Esophagus muscularis mucosa (tissue), 4 donors: ENCODE measurements at regions not wholly inside any gene's neighbourhood (a gene's known extent, or its start where the extent isn't known, plus 50 kb on each side); places are given as distances from the start of the nearest gene placed in this dataset.

ENCODE experiments used
- DNase-seq: peaks from one replicate; pipeline ENCODE4 v3.0.0-alpha.2; 2017; ENCODE audit errors: extremely low spot score
- H3K27ac ChIP-seq, 4 donors: fragments of 200-600 bp; sonication (generic); replicated peaks in 1 of 4; 1 replicate in 3 of 4; 2 replicates in 1 of 4; pipeline ENCODE4 v1.5.1; 2016 to 2019; ENCODE audit warnings: mild to moderate bottlenecking in 1 of 4
- H3K27me3 ChIP-seq, 4 donors: fragments of 200-600 bp; sonication (generic); one replicate each; pipeline versions ENCODE4 v1.5.1 to v1.6.0; 2016 to 2019
- H3K36me3 ChIP-seq, 4 donors: fragments of 200-600 bp; sonication (generic); one replicate each; pipeline ENCODE4 v1.5.1; 2016 to 2019
- H3K4me1 ChIP-seq, 4 donors: fragments of 200-600 bp; sonication (generic); one replicate each; pipeline ENCODE4 v1.5.1; 2016 to 2019
- H3K4me3 ChIP-seq, 4 donors: fragments of 200-600 bp; sonication (generic); 1 replicate in 2 of 4; 2 replicates in 2 of 4; pipeline ENCODE4 v1.5.1; 2016 to 2019; ENCODE audit warnings: mild to moderate bottlenecking in 4 of 4, moderate library complexity in 1 of 4
- H3K9me3 ChIP-seq, 4 donors: fragments of 200-600 bp; sonication (generic); 1 replicate in 3 of 4; 2 replicates in 1 of 4; pipeline ENCODE4 v1.5.1; 2016 to 2019
- EP300 ChIP-seq: sonication (generic); formaldehyde crosslinking; IDR thresholded peaks from one replicate; pipeline ENCODE4 v1.6.1; 2017; ENCODE audit warnings: antibody characterized with exemption
- POLR2A ChIP-seq: fragments of 450-650 bp; IDR thresholded peaks from one replicate; pipeline ENCODE4 v1.6.1; 2017; ENCODE audit warnings: antibody characterized with exemption, moderate library complexity, mild to moderate bottlenecking, low read depth
- POLR2AphosphoS5 ChIP-seq, 2 donors: sonication (generic); formaldehyde crosslinking; IDR thresholded peaks; one replicate each; pipeline ENCODE4 v1.6.1; 2017; ENCODE audit warnings: antibody characterized with exemption in 2 of 2
- WGBS: methylation state at CpG from one replicate; pipeline ENCODE4 v1.1.5; 2018; 5-methylcytosine and 5-hydroxymethylcytosine counted together
- intact Hi-C: fragments of 100-400 bp; cut with DNase I; formaldehyde crosslinking; loops from one replicate; pipeline ENCODE4 v1.15.1; 2023
- TF ChIP-seq, protein P1 (sequence below), 3 experiments: fragments of 200-600 bp in 2 of 3; fragments of 450-650 bp in 1 of 3; sonication (generic) in 2 of 3; IDR thresholded peaks; one replicate each; pipeline ENCODE4 v1.5.1; 2017 to 2019; ENCODE audit warnings: antibody characterized with exemption in 3 of 3, mild to moderate bottlenecking in 2 of 3, moderate library complexity in 1 of 3

GRCh38 chr12:131619736-131620506 is 91.0 kb upstream of the SFSWAP start:
- no peak overlapping the region for H3K27ac ChIP-seq
- peaks cover 0 to 72% (median 6%) of the 10 kb centered on the region in 4 donors for H3K27me3 ChIP-seq
- no peaks in the 10 kb centered on the region for H3K9me3 ChIP-seq
- intact Hi-C loops, result no loop called here
- H3K4me1 ChIP-seq, result peaks cover 0 to 14% (median 11%) of the 10 kb centered on the region in 4 donors
- H3K36me3 ChIP-seq, result no peaks in the 10 kb centered on the region
- TF ChIP-seq EP300 (no peak), POLR2AphosphoS5 (IDR thresholded peaks at IDR 0.05) (no peak), POLR2A (no peak)
- 85% methylated on average over 20 of the region's 21 CpGs for WGBS
- no peak overlapping the region for H3K4me3 ChIP-seq
- no peak for DNase-seq

DNA sequence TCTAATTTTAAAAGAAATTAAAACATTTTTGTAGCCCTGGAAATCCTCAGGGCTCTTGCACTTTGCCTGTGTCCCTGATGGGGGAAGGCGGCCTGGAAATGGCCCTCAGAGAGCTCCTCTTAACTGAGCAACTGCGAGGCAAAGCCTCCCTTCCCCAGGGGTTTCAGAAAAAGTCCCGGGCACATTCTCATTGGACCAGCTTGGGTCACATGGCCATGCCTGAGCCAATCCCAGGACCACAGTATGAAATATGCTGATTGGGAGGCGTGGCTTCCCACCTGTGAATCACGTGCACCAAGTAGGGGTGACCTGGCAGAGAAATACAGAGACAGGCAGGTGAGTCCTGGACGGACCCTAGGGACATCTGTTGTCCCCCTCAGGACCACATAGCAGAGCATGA is 90.4 kb upstream of the SFSWAP start:
- no peak overlapping the region for H3K27ac ChIP-seq
- H3K4me3 ChIP-seq, result no peak overlapping the region
- H3K9me3 ChIP-seq, result no peaks in the 10 kb centered on the region
- peaks cover 0 to 68% (median 6%) of the 10 kb centered on the region in 4 donors for H3K27me3 ChIP-seq
- intact Hi-C loops, result no loop called here
- H3K36me3 ChIP-seq, result no peaks in the 10 kb centered on the region
- no peak for TF ChIP-seq EP300
- no peak for TF ChIP-seq POLR2AphosphoS5 (IDR thresholded peaks at IDR 0.05)
- TF ChIP-seq, protein P1, sequence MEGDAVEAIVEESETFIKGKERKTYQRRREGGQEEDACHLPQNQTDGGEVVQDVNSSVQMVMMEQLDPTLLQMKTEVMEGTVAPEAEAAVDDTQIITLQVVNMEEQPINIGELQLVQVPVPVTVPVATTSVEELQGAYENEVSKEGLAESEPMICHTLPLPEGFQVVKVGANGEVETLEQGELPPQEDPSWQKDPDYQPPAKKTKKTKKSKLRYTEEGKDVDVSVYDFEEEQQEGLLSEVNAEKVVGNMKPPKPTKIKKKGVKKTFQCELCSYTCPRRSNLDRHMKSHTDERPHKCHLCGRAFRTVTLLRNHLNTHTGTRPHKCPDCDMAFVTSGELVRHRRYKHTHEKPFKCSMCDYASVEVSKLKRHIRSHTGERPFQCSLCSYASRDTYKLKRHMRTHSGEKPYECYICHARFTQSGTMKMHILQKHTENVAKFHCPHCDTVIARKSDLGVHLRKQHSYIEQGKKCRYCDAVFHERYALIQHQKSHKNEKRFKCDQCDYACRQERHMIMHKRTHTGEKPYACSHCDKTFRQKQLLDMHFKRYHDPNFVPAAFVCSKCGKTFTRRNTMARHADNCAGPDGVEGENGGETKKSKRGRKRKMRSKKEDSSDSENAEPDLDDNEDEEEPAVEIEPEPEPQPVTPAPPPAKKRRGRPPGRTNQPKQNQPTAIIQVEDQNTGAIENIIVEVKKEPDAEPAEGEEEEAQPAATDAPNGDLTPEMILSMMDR (IDR thresholded peaks at IDR 0.05), result no peak
- TF ChIP-seq POLR2A, result no peak
- WGBS, result 59% methylated on average over 6 of the region's 6 CpGs
- H3K4me1 ChIP-seq, result peaks cover 0 to 20% (median 15%) of the 10 kb centered on the region in 4 donors
- DNase-seq, result no peak

DNA sequence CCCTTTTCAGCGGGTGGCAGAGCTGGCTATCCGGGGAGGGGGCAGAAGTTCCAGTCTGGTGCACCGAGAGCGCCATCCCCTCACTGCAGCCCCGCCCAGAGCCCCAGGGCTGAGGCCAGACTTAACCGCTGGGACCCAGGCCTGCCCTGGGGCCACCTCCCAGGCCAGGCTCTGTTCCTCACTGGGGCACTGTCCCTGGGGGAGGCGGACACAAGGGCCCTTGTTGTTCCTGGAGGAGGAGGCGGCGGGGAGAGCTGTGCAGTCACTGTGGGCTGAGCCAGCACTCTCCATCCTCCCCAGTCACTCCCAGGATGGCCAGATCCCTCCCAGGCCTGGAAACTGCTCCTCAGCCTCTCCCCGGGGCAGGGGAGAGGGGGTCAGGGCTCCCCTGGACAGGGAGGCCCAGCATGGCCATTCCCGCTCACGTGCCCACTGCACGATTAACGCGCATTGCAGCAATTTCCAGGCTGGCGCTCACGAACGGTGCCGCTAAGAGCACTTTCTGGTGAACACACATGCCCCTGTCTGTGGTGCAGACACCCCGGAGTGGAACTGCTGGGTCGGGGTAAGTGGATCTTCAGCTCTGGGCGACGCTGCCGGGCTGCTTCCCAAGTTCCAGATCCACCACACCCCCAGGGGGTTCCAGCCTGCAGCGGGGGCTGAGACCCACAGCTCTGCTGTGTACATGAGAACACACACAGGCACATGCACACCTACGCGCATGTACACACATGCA is 89.8 kb upstream of the SFSWAP start:
- Histone ChIP-seq H3K4me3 (peak overlapping the region in 1 of 4 donors; percentile 16), H3K4me1 (peaks cover 0 to 21% (median 16%) of the 10 kb centered on the region in 4 donors), H3K27ac (peak overlapping the region in 1 of 4 donors; percentile 8), H3K36me3 (no peaks in the 10 kb centered on the region), H3K27me3 (peaks cover 0 to 63% (median 6%) of the 10 kb centered on the region in 4 donors), H3K9me3 (no peaks in the 10 kb centered on the region)
- WGBS, result 81% methylated on average over 10 of the region's 27 CpGs
- no peak for DNase-seq
- TF ChIP-seq POLR2A (no peak), EP300 (no peak), POLR2AphosphoS5 (IDR thresholded peaks at IDR 0.05) (no peak)
- TF ChIP-seq, protein P1 (IDR thresholded peaks at IDR 0.05), result no peak
- intact Hi-C loops, result no loop called here

DNA sequence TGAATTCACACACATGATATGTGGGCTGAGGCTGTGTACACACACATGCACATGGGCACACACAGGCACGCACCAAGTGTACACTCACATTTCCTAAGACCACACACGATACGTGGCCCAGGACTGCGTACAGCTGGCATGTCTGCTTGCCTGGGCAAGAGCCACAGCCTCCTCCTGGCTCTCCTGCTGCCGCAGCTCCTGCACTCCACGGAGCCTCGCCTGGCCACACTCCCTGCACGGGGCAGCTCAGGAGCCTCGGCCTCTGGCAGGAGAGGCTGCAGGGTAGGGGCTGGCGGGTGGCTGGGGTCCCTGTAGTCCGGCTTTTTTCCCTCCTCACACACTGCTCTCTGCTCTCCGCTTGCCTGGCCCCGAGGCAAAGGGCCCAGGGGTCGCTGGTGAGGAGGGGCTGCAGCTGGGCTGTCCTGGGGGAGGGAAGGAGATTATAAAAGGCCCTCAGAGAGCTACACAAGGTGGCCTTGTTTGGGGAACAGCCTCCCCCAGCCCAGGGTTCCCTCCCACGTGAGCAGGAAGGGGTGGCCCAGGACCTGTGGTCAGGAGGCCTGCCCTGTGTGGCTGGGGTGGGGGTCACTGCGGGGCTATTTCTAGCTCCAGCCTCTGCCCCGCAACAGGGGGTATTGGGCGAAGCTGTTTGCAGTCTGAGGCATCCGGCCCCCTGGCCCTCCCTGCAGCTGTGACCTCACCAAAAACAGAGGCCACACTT is 89.0 kb upstream of the SFSWAP start:
- H3K9me3 ChIP-seq, result no peaks in the 10 kb centered on the region
- intact Hi-C loops, result loop anchor here (2.0 kb wide), 1 partner anchor 275 kb away; no protein-coding TSS in a partner anchor
- peak overlapping the region in 1 of 4 donors; percentile 16 for H3K4me3 ChIP-seq
- H3K27ac ChIP-seq, result peak overlapping the region in 1 of 4 donors; percentile 8
- no peak for TF ChIP-seq EP300
- no peak for TF ChIP-seq POLR2A
- TF ChIP-seq POLR2AphosphoS5 (IDR thresholded peaks at IDR 0.05), result no peak
- TF ChIP-seq, protein P1 (IDR thresholded peaks at IDR 0.05), result no peak
- 27% methylated on average over 16 of the region's 19 CpGs for WGBS
- H3K27me3 ChIP-seq, result peaks cover 0 to 56% (median 4%) of the 10 kb centered on the region in 4 donors
- no peaks in the 10 kb centered on the region for H3K36me3 ChIP-seq
- no peak for DNase-seq
- H3K4me1 ChIP-seq, result peaks cover 0 to 21% (median 16%) of the 10 kb centered on the region in 4 donors
